ENCODE measurements at regions not wholly inside any gene's neighbourhood (a gene's known extent, or its start where the extent isn't known, plus 50 kb on each side); places are given as distances from the start of the nearest gene placed in this dataset.

- no peak for DNase-seq (ENCODE audit: low read depth in 2 of 2)
Observed at GRCh38 chr20:4303136-4303535, 54.0 kb upstream of the ADRA1D start.

- no peak for DNase-seq (ENCODE audit: low read depth in 2 of 2)
Observed at GRCh38 chr20:4300921-4301320, 51.8 kb upstream of the ADRA1D start.

- DNase-seq (ENCODE audit: low read depth in 2 of 2): no peak
Observed at GRCh38 chr20:4300401-4300800, 51.3 kb upstream of the ADRA1D start.

GRCh38 chr20:4299773-4300172 lies 50.7 kb upstream of the ADRA1D start:
- DNase-seq (ENCODE audit: low read depth in 2 of 2): no peak

GRCh38 chr20:4299216-4299615 lies 50.1 kb upstream of the ADRA1D start:
- DNase-seq (ENCODE audit: low read depth in 2 of 2): no peak

All from stimulated activated CD4-positive, alpha-beta T cell treated with anti-CD3 and anti-CD28 coated beads, Interleukin-4, amount 100 ng/mL, for 48 hours (primary cell).